B cell (primary cell): ENCODE measurements at regions not wholly inside any gene's neighbourhood (a gene's known extent, or its start where the extent isn't known, plus 50 kb on each side); places are given as distances from the start of the nearest gene placed in this dataset.

Source experiments
- EZH2 ChIP-seq: IDR thresholded peaks from 2 replicates; pipeline ENCODE4 v1.6.1; 2012; ENCODE audit warnings: borderline replicate concordance, low read depth, mild to moderate bottlenecking, moderate library complexity, low read length; ENCODE audit not compliant: insufficient read depth, poor library complexity, severe bottlenecking
- TF ChIP-seq, protein P1 (sequence below): fragments of 200-600 bp; IDR thresholded peaks from one replicate; pipeline ENCODE4 v1.8.0; 2022; ENCODE audit warnings: antibody characterized with exemption, mild to moderate bottlenecking

DNA sequence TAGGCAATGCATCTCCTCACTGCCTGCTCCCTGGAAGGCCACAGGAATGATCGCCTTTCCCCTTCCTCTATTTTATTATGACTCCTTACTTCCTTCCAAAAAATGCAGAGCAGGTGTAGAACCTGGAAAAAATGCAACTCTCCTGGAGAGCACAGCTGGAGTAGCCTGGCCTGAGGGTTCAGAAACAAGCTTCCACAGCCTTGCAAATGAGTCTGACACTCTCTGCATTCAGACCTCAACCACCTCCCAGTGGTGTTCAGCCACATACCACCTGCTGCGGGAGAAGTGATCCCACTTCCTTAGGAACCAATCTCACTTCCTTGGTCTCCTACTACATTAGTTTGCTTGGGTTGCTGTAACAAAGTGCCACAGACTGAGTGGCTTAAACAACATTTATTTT, 368.1 kb upstream of the NOCT start:
- TF ChIP-seq EZH2, result no peak
- TF ChIP-seq, protein P1, sequence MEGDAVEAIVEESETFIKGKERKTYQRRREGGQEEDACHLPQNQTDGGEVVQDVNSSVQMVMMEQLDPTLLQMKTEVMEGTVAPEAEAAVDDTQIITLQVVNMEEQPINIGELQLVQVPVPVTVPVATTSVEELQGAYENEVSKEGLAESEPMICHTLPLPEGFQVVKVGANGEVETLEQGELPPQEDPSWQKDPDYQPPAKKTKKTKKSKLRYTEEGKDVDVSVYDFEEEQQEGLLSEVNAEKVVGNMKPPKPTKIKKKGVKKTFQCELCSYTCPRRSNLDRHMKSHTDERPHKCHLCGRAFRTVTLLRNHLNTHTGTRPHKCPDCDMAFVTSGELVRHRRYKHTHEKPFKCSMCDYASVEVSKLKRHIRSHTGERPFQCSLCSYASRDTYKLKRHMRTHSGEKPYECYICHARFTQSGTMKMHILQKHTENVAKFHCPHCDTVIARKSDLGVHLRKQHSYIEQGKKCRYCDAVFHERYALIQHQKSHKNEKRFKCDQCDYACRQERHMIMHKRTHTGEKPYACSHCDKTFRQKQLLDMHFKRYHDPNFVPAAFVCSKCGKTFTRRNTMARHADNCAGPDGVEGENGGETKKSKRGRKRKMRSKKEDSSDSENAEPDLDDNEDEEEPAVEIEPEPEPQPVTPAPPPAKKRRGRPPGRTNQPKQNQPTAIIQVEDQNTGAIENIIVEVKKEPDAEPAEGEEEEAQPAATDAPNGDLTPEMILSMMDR, result no peak
